ENCODE measurements at regions not wholly inside any gene's neighbourhood (a gene's known extent, or its start where the extent isn't known, plus 50 kb on each side); places are given as distances from the start of the nearest gene placed in this dataset.

DNA sequence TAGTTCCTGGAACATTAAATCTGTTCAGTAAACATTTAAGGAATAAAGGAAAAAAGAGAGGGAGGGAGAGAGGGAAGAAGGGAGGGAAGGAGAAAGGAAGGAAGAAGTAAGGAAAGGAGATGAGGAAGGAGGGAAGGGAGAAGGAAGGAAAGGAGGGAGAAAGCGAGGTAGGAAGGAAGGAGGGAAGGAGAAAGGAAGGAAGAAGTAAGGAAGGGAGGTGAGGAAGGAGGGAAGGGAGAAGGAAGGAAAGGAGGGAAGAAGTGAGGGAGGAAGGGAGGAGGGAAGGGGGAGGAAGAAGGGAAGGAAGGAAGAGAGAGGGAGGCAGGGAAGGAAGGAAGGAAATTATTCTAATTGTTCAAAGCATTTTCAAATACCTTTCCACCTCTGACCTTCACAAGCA, 77.2 kb upstream of the JUN start:
- no peak overlapping the region for H3K27ac ChIP-seq
- TF ChIP-seq, protein P1, sequence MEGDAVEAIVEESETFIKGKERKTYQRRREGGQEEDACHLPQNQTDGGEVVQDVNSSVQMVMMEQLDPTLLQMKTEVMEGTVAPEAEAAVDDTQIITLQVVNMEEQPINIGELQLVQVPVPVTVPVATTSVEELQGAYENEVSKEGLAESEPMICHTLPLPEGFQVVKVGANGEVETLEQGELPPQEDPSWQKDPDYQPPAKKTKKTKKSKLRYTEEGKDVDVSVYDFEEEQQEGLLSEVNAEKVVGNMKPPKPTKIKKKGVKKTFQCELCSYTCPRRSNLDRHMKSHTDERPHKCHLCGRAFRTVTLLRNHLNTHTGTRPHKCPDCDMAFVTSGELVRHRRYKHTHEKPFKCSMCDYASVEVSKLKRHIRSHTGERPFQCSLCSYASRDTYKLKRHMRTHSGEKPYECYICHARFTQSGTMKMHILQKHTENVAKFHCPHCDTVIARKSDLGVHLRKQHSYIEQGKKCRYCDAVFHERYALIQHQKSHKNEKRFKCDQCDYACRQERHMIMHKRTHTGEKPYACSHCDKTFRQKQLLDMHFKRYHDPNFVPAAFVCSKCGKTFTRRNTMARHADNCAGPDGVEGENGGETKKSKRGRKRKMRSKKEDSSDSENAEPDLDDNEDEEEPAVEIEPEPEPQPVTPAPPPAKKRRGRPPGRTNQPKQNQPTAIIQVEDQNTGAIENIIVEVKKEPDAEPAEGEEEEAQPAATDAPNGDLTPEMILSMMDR (IDR thresholded peaks at IDR 0.05) = no peak

DNA sequence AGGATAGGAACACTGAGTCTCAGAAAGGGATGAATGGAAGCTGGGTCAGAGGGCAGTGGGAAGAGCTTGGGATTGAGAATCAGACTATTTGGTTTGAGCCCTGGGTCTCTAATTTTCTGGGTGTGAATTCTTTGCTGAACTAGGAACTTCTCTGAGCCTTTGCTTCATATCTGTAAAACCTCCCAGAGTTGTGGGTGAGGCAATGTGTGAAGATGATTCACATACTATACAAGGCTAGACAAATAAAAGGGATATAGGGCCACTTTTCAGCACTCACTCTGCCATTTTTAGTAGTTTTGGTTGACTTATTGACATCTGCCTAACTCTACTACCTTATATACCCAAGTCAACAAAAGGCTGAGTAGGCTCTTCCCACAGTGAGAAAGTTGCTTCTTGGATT, 77.7 kb upstream of the JUN start:
- H2AFZ ChIP-seq = no peak overlapping the region
- H3K27me3 ChIP-seq (ENCODE audit: control insufficient read depth, insufficient read depth, low read length) = no peaks in the 10 kb centered on the region
- no peaks in the 10 kb centered on the region for H3K36me3 ChIP-seq (ENCODE audit: control insufficient read depth, insufficient read depth, low read length)
- H3K9ac ChIP-seq = no peak overlapping the region
- TF ChIP-seq, protein P1 (IDR thresholded peaks at IDR 0.05) = no peak
- H3K4me2 ChIP-seq (ENCODE audit: low read length) = no peak overlapping the region
- no peaks in the 10 kb centered on the region for H3K9me3 ChIP-seq (ENCODE audit: control insufficient read depth, low read length)
- H3K79me2 ChIP-seq = no peaks in the 10 kb centered on the region
- peaks cover 7% of the 10 kb centered on the region for H3K4me1 ChIP-seq
- no peak overlapping the region for H3K27ac ChIP-seq
- no peak overlapping the region for H3K4me3 ChIP-seq (ENCODE audit: low read depth, low read length)

More for the DNA sequence above, 77.2 kb upstream of the JUN start:
- no peak overlapping the region for H3K4me3 ChIP-seq (ENCODE audit: low read depth, low read length)
- no peaks in the 10 kb centered on the region for H3K27me3 ChIP-seq (ENCODE audit: control insufficient read depth, insufficient read depth, low read length)
- H3K4me1 ChIP-seq = peaks cover 7% of the 10 kb centered on the region
- no peak overlapping the region for H3K4me2 ChIP-seq (ENCODE audit: low read length)
- no peaks in the 10 kb centered on the region for H3K79me2 ChIP-seq
- no peak overlapping the region for H3K9ac ChIP-seq
- no peaks in the 10 kb centered on the region for H3K36me3 ChIP-seq (ENCODE audit: control insufficient read depth, insufficient read depth, low read length)
- H3K9me3 ChIP-seq (ENCODE audit: control insufficient read depth, low read length) = no peaks in the 10 kb centered on the region
- H2AFZ ChIP-seq = no peak overlapping the region

DNA sequence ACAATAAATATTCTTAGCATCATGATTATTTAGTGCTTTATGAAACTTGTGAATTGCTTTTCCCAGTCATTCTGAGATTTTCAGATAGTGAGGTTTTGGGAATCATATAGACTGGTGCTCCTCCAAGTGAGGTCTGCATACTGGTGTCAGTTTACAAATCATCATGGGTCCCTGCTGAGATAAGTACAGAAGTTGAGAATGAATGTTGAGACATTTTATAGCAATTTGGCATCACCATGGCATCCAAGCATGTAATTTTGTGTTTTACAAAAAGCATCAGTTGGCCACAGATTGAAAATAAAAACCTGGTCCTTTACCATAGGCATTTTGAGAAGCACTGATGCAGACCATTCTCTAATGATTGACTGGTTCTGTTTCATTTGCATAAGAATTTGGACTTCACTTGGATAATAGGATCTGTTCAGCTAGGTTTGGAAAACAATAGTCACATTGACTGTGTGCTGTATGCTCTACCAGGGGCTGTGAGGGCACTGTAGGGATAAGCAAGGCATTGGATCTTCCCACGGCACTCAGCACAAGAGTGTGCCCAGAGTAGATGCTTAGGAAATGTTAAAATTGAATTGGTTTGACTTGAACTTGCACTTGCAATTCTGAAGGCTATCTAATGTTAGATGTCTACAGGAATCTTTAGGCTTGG, 79.0 kb upstream of the JUN start:
- Histone ChIP-seq H3K4me1 (peaks cover 7% of the 10 kb centered on the region), H3K79me2 (no peaks in the 10 kb centered on the region), H3K4me2 (ENCODE audit: low read length) (no peak overlapping the region), H3K9ac (no peak overlapping the region), H2AFZ (no peak overlapping the region), H3K4me3 (ENCODE audit: low read depth, low read length) (no peak overlapping the region), H3K9me3 (ENCODE audit: control insufficient read depth, low read length) (no peaks in the 10 kb centered on the region), H3K36me3 (ENCODE audit: control insufficient read depth, insufficient read depth, low read length) (no peaks in the 10 kb centered on the region), H3K27me3 (ENCODE audit: control insufficient read depth, insufficient read depth, low read length) (no peaks in the 10 kb centered on the region), H3K27ac (no peak overlapping the region)
- TF ChIP-seq, protein P1 (IDR thresholded peaks at IDR 0.05) = no peak

DNA sequence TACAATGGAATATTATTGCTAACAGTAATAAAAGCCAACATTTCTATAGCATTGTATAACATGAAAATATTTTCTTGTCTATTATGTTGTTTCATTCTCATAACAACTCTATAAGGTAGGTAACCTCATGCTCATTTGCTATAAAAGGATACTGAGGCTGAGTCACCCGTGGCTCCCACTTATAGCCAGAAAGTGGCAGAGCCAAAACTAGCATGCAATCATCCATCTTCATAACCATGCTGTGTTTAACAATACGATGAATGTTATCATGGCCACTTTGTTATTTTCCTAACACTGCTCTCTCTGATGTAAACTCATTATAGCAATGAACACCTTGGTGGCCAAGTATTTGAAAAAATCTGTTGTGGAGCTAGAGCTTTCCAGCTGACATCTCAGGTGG, 80.8 kb upstream of the JUN start:
- Histone ChIP-seq H2AFZ (no peak overlapping the region), H3K4me1 (peaks cover 7% of the 10 kb centered on the region), H3K79me2 (no peaks in the 10 kb centered on the region), H3K9me3 (ENCODE audit: control insufficient read depth, low read length) (no peaks in the 10 kb centered on the region), H3K27ac (no peak overlapping the region), H3K27me3 (ENCODE audit: control insufficient read depth, insufficient read depth, low read length) (no peaks in the 10 kb centered on the region), H3K4me2 (ENCODE audit: low read length) (no peak overlapping the region), H3K9ac (no peak overlapping the region), H3K4me3 (ENCODE audit: low read depth, low read length) (no peak overlapping the region), H3K36me3 (ENCODE audit: control insufficient read depth, insufficient read depth, low read length) (no peaks in the 10 kb centered on the region)
- TF ChIP-seq, protein P1 (IDR thresholded peaks at IDR 0.05) = no peak

DNA sequence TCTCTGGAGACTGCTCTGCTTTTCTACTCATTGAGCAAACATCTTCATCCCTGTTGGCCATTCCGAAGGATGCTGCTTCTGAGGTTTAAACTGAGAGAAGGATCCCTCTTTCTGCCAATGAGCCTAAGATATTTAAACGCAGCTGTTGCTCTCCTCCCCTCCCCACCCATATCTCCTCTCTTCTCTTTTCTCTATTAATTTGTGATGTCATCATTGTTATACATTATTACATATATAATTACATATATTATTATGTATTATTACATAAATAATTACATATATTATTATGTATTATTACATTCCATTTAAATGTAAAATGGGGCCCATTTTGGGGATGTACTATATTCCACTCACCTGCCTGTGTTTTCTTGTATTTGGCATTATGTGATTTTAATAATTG, 82.7 kb upstream of the JUN start:
- TF ChIP-seq, protein P1 (IDR thresholded peaks at IDR 0.05) = no peak
- no peaks in the 10 kb centered on the region for H3K79me2 ChIP-seq
- H3K27me3 ChIP-seq (ENCODE audit: control insufficient read depth, insufficient read depth, low read length) = no peaks in the 10 kb centered on the region
- H3K4me1 ChIP-seq = peaks cover 7% of the 10 kb centered on the region
- H2AFZ ChIP-seq = no peak overlapping the region
- no peaks in the 10 kb centered on the region for H3K36me3 ChIP-seq (ENCODE audit: control insufficient read depth, insufficient read depth, low read length)
- no peak overlapping the region for H3K9ac ChIP-seq
- H3K27ac ChIP-seq = no peak overlapping the region
- no peak overlapping the region for H3K4me3 ChIP-seq (ENCODE audit: low read depth, low read length)
- no peak overlapping the region for H3K4me2 ChIP-seq (ENCODE audit: low read length)
- no peaks in the 10 kb centered on the region for H3K9me3 ChIP-seq (ENCODE audit: control insufficient read depth, low read length)
